ENCODE measurements at regions not wholly inside any gene's neighbourhood (a gene's known extent, or its start where the extent isn't known, plus 50 kb on each side); places are given as distances from the start of the nearest gene placed in this dataset.

- 94 to 96% methylated on average over 1 of the region's 1 CpG for WGBS, 2 donors
- TF ChIP-seq EP300 (IDR thresholded peaks at IDR 0.05) (no peak), CTCF (IDR thresholded peaks at IDR 0.05) (no peak)
- H3K4me3 ChIP-seq = no peak overlapping the region
- no peaks in the 10 kb centered on the region for H3K36me3 ChIP-seq
- ATAC-seq (ENCODE audit: low FRiP score in 2 of 2) (no peak), DNase-seq (no peak)
- H3K4me1 ChIP-seq = no peaks in the 10 kb centered on the region
- no peak overlapping the region for H3K27ac ChIP-seq
- H3K9me3 ChIP-seq = no peaks in the 10 kb centered on the region
- H3K27me3 ChIP-seq = peaks cover 0 to 2% (median 0%) of the 10 kb centered on the region in 4 donors
Observed at GRCh38 chr4:37742149-37742548, 56.0 kb upstream of the RELL1 start.

GRCh38 chr4:37741564-37741963 is 55.4 kb upstream of the RELL1 start:
- TF ChIP-seq POLR2A (IDR thresholded peaks at IDR 0.05) (no peak), POLR2AphosphoS5 (IDR thresholded peaks at IDR 0.05) (no peak), CTCF (IDR thresholded peaks at IDR 0.05) (no peak)
- ATAC-seq (ENCODE audit: low FRiP score in 2 of 2) (no peak), DNase-seq (no peak)
- H3K4me3 ChIP-seq = no peak overlapping the region
- H3K4me1 ChIP-seq = no peaks in the 10 kb centered on the region
- H3K27me3 ChIP-seq = peaks cover 0 to 2% (median 0%) of the 10 kb centered on the region in 4 donors
- H3K36me3 ChIP-seq = no peaks in the 10 kb centered on the region
- no peaks in the 10 kb centered on the region for H3K9me3 ChIP-seq
- H3K27ac ChIP-seq = no peak overlapping the region
- WGBS, 2 donors = 95 to 98% methylated on average over 4 of the region's 4 CpGs

GRCh38 chr4:37740546-37740945 is 54.4 kb upstream of the RELL1 start:
- Histone ChIP-seq H3K27ac (no peak overlapping the region), H3K4me3 (no peak overlapping the region), H3K36me3 (no peaks in the 10 kb centered on the region), H3K4me1 (no peaks in the 10 kb centered on the region), H3K9me3 (no peaks in the 10 kb centered on the region), H3K27me3 (peaks cover 0 to 2% (median 0%) of the 10 kb centered on the region in 4 donors)
- TF ChIP-seq POLR2AphosphoS5 (IDR thresholded peaks at IDR 0.05) (no peak), POLR2A (IDR thresholded peaks at IDR 0.05) (no peak), CTCF (IDR thresholded peaks at IDR 0.05) (no peak), EP300 (IDR thresholded peaks at IDR 0.05) (no peak)
- 55 to 64% methylated on average over 5 of the region's 5 CpGs for whole genome bisulfite sequencing, 2 donors
- ATAC-seq (ENCODE audit: low FRiP score in 2 of 2) (no peak), DNase-seq (no peak)

DNA sequence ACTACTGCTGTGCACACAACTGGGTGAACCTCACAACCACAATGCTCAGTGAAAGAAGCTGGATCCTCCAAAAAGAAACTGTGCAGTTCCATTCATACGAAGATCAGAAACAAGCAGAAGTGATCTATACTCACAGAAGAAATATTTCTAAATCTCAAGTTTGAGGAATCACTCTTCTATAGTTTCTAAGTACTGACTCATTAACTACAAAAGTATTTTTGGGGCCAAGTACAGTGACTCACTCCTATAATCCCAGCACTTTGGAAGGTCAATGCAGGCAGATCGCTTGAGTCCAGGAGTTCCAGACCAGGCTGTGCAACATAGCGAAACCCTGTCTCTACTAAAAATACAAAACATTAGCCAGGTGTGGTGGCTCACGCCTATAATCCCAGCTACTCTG is 51.3 kb upstream of the RELL1 start:
- Histone ChIP-seq H3K27me3 (peaks cover 0 to 2% (median 0%) of the 10 kb centered on the region in 4 donors), H3K36me3 (no peaks in the 10 kb centered on the region), H3K4me3 (no peak overlapping the region), H3K9me3 (no peaks in the 10 kb centered on the region), H3K4me1 (no peaks in the 10 kb centered on the region), H3K27ac (no peak overlapping the region)
- TF ChIP-seq POLR2AphosphoS5 (IDR thresholded peaks at IDR 0.05) (no peak), CTCF (IDR thresholded peaks at IDR 0.05) (no peak)
- DNase-seq (no peak), ATAC-seq (ENCODE audit: low FRiP score in 2 of 2) (no peak)
- 89 to 95% methylated on average over 4 of the region's 4 CpGs for WGBS, 2 donors
